ENCODE measurements at regions not wholly inside any gene's neighbourhood (a gene's known extent, or its start where the extent isn't known, plus 50 kb on each side); places are given as distances from the start of the nearest gene placed in this dataset.
"Not testable (repeated sequence)": the region's sequence is repeated elsewhere in the genome, so short reads cannot be mapped to it uniquely, and the experiment has no call there.

DNA sequence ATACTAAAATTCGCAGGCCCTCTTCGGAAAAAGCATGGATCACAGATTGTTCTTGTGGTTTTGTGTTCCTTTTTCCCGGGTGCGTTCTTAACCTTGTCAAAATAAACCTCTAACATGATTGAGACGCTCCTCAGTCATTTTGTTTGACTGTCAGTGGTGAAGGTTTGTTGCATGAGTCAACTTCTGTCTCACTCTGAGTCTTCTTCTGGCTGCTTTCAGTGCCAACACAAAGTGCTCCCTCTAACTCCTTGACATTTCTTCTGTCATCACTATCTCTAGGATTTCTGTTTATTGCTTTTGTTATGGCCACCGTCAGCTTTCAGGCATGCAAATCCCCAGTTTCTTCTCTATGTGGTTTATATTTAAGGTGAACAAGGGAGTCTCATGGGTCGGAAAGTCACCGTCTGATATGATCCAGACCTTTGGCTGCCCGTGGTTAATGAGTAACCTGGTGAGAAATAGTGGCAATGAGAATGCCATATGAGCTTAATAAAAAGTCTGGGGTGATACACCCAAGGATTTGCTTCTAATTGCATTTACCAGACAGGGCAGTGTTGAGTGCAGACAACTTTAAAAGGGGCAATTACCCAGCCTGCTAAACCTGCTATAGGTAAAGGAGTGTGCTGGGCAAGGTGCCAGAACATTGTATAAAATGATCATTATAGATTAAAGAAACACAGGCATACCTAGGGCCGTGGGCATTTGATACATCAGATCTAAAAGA, 248.9 kb upstream of the FAM240B start:
- H3K79me2 ChIP-seq (ENCODE audit: control insufficient read depth, insufficient read depth, low read length); H3K4me1 ChIP-seq (ENCODE audit: control insufficient read depth, extremely low read depth, insufficient read depth, low read length); H3K4me2 ChIP-seq (ENCODE audit: extremely low read depth, insufficient read depth, low read length); H3K27me3 ChIP-seq (ENCODE audit: control insufficient read depth, insufficient read depth, low read length); H3K27ac ChIP-seq (ENCODE audit: insufficient read depth, low read length); H3K36me3 ChIP-seq (ENCODE audit: control insufficient read depth, insufficient read depth, low read length); H3K4me3 ChIP-seq (replicated peaks in 1 of 4; ENCODE audit: control extremely low read depth in 1 of 4, insufficient read depth in 1 of 4, low read depth in 3 of 4, low read length in 4 of 4); H2AFZ ChIP-seq (ENCODE audit: low read length); DNase-seq (ENCODE audit: low read depth in 2 of 2); H4K20me1 ChIP-seq (ENCODE audit: control insufficient read depth, extremely low read depth, insufficient read depth, low read length); H3K9me3 ChIP-seq (ENCODE audit: control insufficient read depth, insufficient read depth, low read depth, low read length); H3K9ac ChIP-seq (ENCODE audit: insufficient read depth, low read length): not testable (repeated sequence)

DNA sequence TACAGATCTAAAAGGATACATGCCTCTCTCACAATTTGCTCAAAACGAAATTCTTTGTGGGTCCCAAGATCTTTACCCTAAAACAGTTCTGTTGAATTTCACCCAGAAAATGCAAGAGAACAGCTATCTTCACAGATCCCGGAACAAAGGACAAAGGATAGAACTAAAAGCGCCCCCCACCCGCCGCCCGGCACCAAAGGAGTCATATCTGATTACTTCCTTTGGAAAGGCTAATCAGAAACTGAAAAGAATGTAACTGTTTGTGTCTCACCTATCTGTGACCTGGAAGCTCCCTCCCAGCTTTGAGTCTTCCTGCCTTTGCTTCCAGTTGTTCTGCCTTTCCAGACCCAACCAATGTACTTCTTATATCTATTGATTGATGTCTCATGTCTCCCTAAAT, 247.9 kb upstream of the FAM240B start:
- not testable (repeated sequence) for H3K9me3 ChIP-seq (ENCODE audit: control insufficient read depth, insufficient read depth, low read depth, low read length); H3K9ac ChIP-seq (ENCODE audit: insufficient read depth, low read length); H3K4me2 ChIP-seq (ENCODE audit: extremely low read depth, insufficient read depth, low read length); H3K4me1 ChIP-seq (ENCODE audit: control insufficient read depth, extremely low read depth, insufficient read depth, low read length); H3K36me3 ChIP-seq (ENCODE audit: control insufficient read depth, insufficient read depth, low read length); H3K27ac ChIP-seq (ENCODE audit: insufficient read depth, low read length); H3K4me3 ChIP-seq (replicated peaks in 1 of 4; ENCODE audit: control extremely low read depth in 1 of 4, insufficient read depth in 1 of 4, low read depth in 3 of 4, low read length in 4 of 4); DNase-seq (ENCODE audit: low read depth in 2 of 2); H3K27me3 ChIP-seq (ENCODE audit: control insufficient read depth, insufficient read depth, low read length); H3K79me2 ChIP-seq (ENCODE audit: control insufficient read depth, insufficient read depth, low read length); H2AFZ ChIP-seq (ENCODE audit: low read length); H4K20me1 ChIP-seq (ENCODE audit: control insufficient read depth, extremely low read depth, insufficient read depth, low read length)

DNA sequence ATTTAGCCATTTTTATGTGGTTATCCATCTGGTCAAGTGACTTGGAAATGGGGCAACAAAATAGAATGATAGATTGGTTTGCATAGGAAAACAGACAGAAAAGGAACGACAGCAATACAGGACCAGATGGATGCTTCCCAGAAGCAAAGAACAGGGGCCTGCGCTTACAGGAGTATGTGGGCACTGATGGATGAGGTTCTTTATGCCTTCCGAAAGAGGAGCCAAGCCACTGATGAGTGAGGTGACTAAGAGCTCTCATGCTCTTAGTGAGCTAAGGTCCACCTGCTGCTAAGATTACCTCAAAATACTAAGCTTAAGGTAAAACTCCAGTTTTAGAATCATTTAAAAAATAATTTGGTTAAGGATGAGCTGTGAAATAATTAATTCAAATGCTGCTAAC, 247.4 kb upstream of the FAM240B start:
- H4K20me1 ChIP-seq (ENCODE audit: control insufficient read depth, extremely low read depth, insufficient read depth, low read length); H3K36me3 ChIP-seq (ENCODE audit: control insufficient read depth, insufficient read depth, low read length); H3K27ac ChIP-seq (ENCODE audit: insufficient read depth, low read length); H3K4me1 ChIP-seq (ENCODE audit: control insufficient read depth, extremely low read depth, insufficient read depth, low read length); DNase-seq (ENCODE audit: low read depth in 2 of 2); H3K4me3 ChIP-seq (replicated peaks in 1 of 4; ENCODE audit: control extremely low read depth in 1 of 4, insufficient read depth in 1 of 4, low read depth in 3 of 4, low read length in 4 of 4); H3K79me2 ChIP-seq (ENCODE audit: control insufficient read depth, insufficient read depth, low read length); H2AFZ ChIP-seq (ENCODE audit: low read length); H3K4me2 ChIP-seq (ENCODE audit: extremely low read depth, insufficient read depth, low read length); H3K9me3 ChIP-seq (ENCODE audit: control insufficient read depth, insufficient read depth, low read depth, low read length); H3K27me3 ChIP-seq (ENCODE audit: control insufficient read depth, insufficient read depth, low read length); H3K9ac ChIP-seq (ENCODE audit: insufficient read depth, low read length): not testable (repeated sequence)

DNA sequence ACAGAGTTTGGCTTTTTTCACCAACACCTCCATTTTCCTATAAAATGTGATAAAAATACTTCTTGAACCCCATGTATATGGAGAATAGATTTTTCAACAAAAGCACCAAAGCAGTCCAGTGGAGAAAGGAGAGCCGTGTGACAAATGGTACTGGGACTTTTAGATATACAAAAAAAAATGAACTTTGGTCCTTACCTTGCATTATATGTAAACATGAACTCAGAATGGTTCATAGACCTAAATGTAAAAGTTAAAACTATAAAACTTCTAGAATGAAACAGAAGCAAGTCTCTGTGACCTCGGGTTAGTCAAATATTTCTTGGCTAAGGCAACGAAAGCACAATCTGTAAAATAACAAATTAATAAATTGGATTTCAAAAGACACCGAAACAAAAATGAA, 239.9 kb upstream of the FAM240B start:
- H3K4me3 ChIP-seq (replicated peaks in 1 of 4; ENCODE audit: control extremely low read depth in 1 of 4, insufficient read depth in 1 of 4, low read depth in 3 of 4, low read length in 4 of 4); H3K4me1 ChIP-seq (ENCODE audit: control insufficient read depth, extremely low read depth, insufficient read depth, low read length); H3K36me3 ChIP-seq (ENCODE audit: control insufficient read depth, insufficient read depth, low read length); DNase-seq (ENCODE audit: low read depth in 2 of 2); H3K79me2 ChIP-seq (ENCODE audit: control insufficient read depth, insufficient read depth, low read length); H3K9me3 ChIP-seq (ENCODE audit: control insufficient read depth, insufficient read depth, low read depth, low read length); H3K27ac ChIP-seq (ENCODE audit: insufficient read depth, low read length); H2AFZ ChIP-seq (ENCODE audit: low read length); H3K9ac ChIP-seq (ENCODE audit: insufficient read depth, low read length); H3K27me3 ChIP-seq (ENCODE audit: control insufficient read depth, insufficient read depth, low read length); H4K20me1 ChIP-seq (ENCODE audit: control insufficient read depth, extremely low read depth, insufficient read depth, low read length); H3K4me2 ChIP-seq (ENCODE audit: extremely low read depth, insufficient read depth, low read length): not testable (repeated sequence)

DNA sequence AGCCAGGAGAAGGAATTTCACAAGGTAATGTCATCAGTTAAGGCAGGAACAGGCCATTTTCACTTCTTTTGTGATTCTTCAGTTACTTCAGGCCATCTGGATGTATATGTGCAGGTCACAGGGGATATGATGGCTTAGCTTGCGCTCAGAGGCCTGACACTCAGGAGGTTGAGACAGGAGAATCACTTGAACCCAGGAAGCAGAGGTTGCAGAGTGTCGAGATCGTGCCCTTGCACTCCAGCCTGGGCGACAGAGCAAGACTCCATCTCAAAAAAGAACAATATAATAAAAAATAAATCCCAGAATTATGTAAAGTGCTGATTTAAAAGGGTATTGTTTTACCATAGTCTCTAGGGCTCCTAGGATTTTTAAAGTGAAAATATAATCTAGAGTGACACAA, 235.9 kb upstream of the FAM240B start:
- H3K27ac ChIP-seq (ENCODE audit: insufficient read depth, low read length); H3K9me3 ChIP-seq (ENCODE audit: control insufficient read depth, insufficient read depth, low read depth, low read length); DNase-seq (ENCODE audit: low read depth in 2 of 2); H3K4me2 ChIP-seq (ENCODE audit: extremely low read depth, insufficient read depth, low read length); H3K4me3 ChIP-seq (replicated peaks in 1 of 4; ENCODE audit: control extremely low read depth in 1 of 4, insufficient read depth in 1 of 4, low read depth in 3 of 4, low read length in 4 of 4); H2AFZ ChIP-seq (ENCODE audit: low read length); H3K9ac ChIP-seq (ENCODE audit: insufficient read depth, low read length); H3K27me3 ChIP-seq (ENCODE audit: control insufficient read depth, insufficient read depth, low read length); H4K20me1 ChIP-seq (ENCODE audit: control insufficient read depth, extremely low read depth, insufficient read depth, low read length); H3K4me1 ChIP-seq (ENCODE audit: control insufficient read depth, extremely low read depth, insufficient read depth, low read length); H3K79me2 ChIP-seq (ENCODE audit: control insufficient read depth, insufficient read depth, low read length); H3K36me3 ChIP-seq (ENCODE audit: control insufficient read depth, insufficient read depth, low read length): not testable (repeated sequence)

DNA sequence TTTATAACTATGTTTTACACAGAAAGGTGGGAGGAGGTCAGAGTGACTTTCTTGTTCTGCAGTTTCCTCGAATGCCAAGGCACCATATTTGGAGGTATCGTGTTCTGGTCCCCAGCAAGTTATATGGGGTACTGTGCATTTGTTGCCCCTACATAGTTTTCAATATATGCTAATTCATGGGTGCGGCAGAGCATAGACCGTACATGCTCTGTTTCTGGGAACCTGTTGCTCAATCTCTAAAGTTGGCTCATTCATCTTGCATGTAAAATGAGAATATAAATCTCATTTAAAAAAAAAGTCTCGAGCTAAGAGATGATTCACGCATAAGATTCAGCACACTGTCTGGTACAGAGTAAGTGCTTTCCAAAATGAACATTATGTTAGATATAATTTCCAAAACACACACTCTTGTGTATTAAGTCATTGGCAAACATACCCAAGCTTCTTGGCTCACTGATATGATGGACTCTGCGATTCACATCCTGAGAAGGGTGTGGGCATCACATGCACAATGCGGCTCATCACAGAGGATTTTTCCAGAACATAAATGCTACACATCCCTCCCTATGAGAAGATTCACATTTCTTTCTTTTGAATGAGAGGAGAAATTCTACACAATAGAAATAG, 232.9 kb upstream of the FAM240B start:
- not testable (repeated sequence) for H3K4me3 ChIP-seq (replicated peaks in 1 of 4; ENCODE audit: control extremely low read depth in 1 of 4, insufficient read depth in 1 of 4, low read depth in 3 of 4, low read length in 4 of 4); H3K36me3 ChIP-seq (ENCODE audit: control insufficient read depth, insufficient read depth, low read length); H4K20me1 ChIP-seq (ENCODE audit: control insufficient read depth, extremely low read depth, insufficient read depth, low read length); H2AFZ ChIP-seq (ENCODE audit: low read length); H3K4me2 ChIP-seq (ENCODE audit: extremely low read depth, insufficient read depth, low read length); DNase-seq (ENCODE audit: low read depth in 2 of 2); H3K79me2 ChIP-seq (ENCODE audit: control insufficient read depth, insufficient read depth, low read length); H3K9me3 ChIP-seq (ENCODE audit: control insufficient read depth, insufficient read depth, low read depth, low read length); H3K4me1 ChIP-seq (ENCODE audit: control insufficient read depth, extremely low read depth, insufficient read depth, low read length); H3K27me3 ChIP-seq (ENCODE audit: control insufficient read depth, insufficient read depth, low read length); H3K9ac ChIP-seq (ENCODE audit: insufficient read depth, low read length); H3K27ac ChIP-seq (ENCODE audit: insufficient read depth, low read length)
